ENCODE measurements at regions not wholly inside any gene's neighbourhood (a gene's known extent, or its start where the extent isn't known, plus 50 kb on each side); places are given as distances from the start of the nearest gene placed in this dataset.
"Not testable (repeated sequence)": the region's sequence is repeated elsewhere in the genome, so short reads cannot be mapped to it uniquely, and the experiment has no call there.

DNA sequence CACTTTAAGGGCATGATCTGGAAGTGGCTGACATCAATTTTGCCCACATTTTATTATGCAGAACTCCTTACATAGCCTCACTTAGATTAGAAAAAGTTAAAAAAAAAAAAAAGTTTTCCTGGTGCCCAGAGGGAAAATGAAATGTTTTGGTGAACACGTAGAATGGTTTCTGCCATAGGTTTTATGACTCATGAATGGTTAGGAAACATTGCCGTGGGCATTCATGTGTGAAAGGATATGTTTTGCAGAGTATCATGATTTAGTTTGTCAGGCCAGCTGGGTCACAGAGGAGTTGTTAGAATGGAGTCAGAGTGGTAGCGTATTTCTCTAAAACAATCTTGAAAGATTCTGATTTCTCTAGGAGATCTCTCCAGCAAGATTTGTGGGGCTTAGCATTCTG is 133.8 kb downstream of the MRPL57 start:
- Histone ChIP-seq H2AFZ (ENCODE audit: low read depth) (no peak overlapping the region), H3K36me3 (replicated peaks in 1 of 2; ENCODE audit: control insufficient read depth in 1 of 2, insufficient read depth in 2 of 2, low read length in 1 of 2) (peaks cover 0 to 2% of the 10 kb centered on the region in 2 experiments), H4K20me1 (ENCODE audit: insufficient read depth) (no peaks in the 10 kb centered on the region), H3K9me3 (no peaks in the 10 kb centered on the region), H3K79me2 (ENCODE audit: insufficient read depth) (no peaks in the 10 kb centered on the region), H3K4me3 (ENCODE audit: low read depth in 2 of 2, low read length in 1 of 2) (no peak overlapping the region), H3K4me1 (ENCODE audit: control insufficient read depth in 1 of 2, insufficient read depth in 2 of 2, low read depth in 1 of 2, low read length in 1 of 2) (peaks cover 0 to 2% of the 10 kb centered on the region in 2 experiments; a peak in 1 of 4 replicates), H3K9me2 (no peaks in the 10 kb centered on the region), H3K4me2 (no peak overlapping the region), H3K27me3 (ENCODE audit: insufficient read depth) (no peaks in the 10 kb centered on the region), H3K27ac (ENCODE audit: low read depth in 2 of 2, low read length in 1 of 2) (no peak overlapping the region), H3F3A (replicated peaks; ENCODE audit: insufficient read depth) (peaks cover 4% of the 10 kb centered on the region), H3K9ac (no peak overlapping the region)
- TF ChIP-seq, protein P1, sequence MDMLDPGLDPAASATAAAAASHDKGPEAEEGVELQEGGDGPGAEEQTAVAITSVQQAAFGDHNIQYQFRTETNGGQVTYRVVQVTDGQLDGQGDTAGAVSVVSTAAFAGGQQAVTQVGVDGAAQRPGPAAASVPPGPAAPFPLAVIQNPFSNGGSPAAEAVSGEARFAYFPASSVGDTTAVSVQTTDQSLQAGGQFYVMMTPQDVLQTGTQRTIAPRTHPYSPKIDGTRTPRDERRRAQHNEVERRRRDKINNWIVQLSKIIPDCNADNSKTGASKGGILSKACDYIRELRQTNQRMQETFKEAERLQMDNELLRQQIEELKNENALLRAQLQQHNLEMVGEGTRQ (IDR thresholded peaks at IDR 0.05; ENCODE audit: borderline replicate concordance, low read depth, low read length), result no peak
- ChIA-PET POLR2A (no interaction called here), CTCF (interaction anchor here (0.9 to 1.8 kb wide), 2 partner anchors 39 to 167 kb away, joined by 3 to 6 read pairs; no protein-coding TSS in a partner anchor)
- no peak for DNase-seq
- WGBS (ENCODE audit: low lambda C conversion rate), result 80% methylated on average over 3 of the region's 3 CpGs

DNA sequence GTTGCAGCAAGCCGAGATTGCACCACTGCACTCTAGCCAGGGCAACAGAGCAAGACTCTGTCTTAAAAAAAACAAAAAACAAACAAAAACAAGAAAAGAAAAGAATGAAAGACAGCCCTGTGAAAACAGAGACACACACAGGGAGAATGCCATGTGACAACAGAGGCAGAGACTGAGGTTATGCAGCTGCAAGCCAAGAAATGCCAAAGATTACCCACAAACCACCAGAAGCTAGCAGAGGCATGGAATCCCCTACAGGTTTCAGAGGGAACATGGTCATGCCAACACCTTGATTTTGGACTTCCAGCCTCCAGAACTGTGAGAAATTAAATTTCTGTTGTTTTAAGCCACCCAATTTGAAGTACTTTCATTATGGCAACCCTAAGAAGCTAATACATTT is 138.5 kb downstream of the MRPL57 start:
- H3K79me2 ChIP-seq (ENCODE audit: insufficient read depth); POLR2A ChIA-PET; H2AFZ ChIP-seq (ENCODE audit: low read depth); H3K9me2 ChIP-seq; H3F3A ChIP-seq (replicated peaks; ENCODE audit: insufficient read depth); H3K27ac ChIP-seq (ENCODE audit: low read depth in 2 of 2, low read length in 1 of 2); CTCF ChIA-PET; H4K20me1 ChIP-seq (ENCODE audit: insufficient read depth); H3K9me3 ChIP-seq; H3K4me1 ChIP-seq (ENCODE audit: control insufficient read depth in 1 of 2, insufficient read depth in 2 of 2, low read depth in 1 of 2, low read length in 1 of 2); H3K9ac ChIP-seq; H3K4me3 ChIP-seq (ENCODE audit: low read depth in 2 of 2, low read length in 1 of 2); DNase-seq; H3K36me3 ChIP-seq (replicated peaks in 1 of 2; ENCODE audit: control insufficient read depth in 1 of 2, insufficient read depth in 2 of 2, low read length in 1 of 2); H3K4me2 ChIP-seq; H3K27me3 ChIP-seq (ENCODE audit: insufficient read depth): not testable (repeated sequence)
- WGBS (ENCODE audit: low lambda C conversion rate), result 82% methylated on average over 1 of the region's 1 CpG

DNA sequence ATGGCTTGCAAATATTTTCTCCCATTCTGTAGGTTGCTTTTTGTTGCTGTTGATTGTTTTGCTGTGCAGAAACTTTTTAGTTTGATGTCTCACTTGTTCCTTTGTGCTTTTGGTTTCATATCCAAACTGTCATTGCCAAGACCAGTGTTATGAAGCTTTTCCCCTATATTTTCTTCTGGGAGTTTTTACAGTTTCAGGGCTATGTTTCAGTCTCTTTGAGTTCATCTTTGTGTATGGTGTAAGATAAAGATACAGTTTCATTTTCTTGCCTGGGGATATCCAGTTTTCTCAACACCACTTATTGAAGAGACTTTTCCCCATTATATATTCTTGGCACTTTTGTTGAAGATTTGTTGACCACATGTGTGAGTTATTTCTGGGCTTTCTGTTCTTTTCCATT is 139.9 kb downstream of the MRPL57 start:
- Histone ChIP-seq H4K20me1 (ENCODE audit: insufficient read depth) (no peaks in the 10 kb centered on the region), H2AFZ (ENCODE audit: low read depth) (no peak overlapping the region), H3F3A (replicated peaks; ENCODE audit: insufficient read depth) (no peaks in the 10 kb centered on the region), H3K9me3 (no peaks in the 10 kb centered on the region), H3K27ac (ENCODE audit: low read depth in 2 of 2, low read length in 1 of 2) (no peak overlapping the region), H3K36me3 (replicated peaks in 1 of 2; ENCODE audit: control insufficient read depth in 1 of 2, insufficient read depth in 2 of 2, low read length in 1 of 2) (no peaks in the 10 kb centered on the region), H3K9ac (no peak overlapping the region), H3K4me2 (no peak overlapping the region), H3K9me2 (no peaks in the 10 kb centered on the region), H3K79me2 (ENCODE audit: insufficient read depth) (no peaks in the 10 kb centered on the region), H3K4me3 (ENCODE audit: low read depth in 2 of 2, low read length in 1 of 2) (no peak overlapping the region), H3K4me1 (ENCODE audit: control insufficient read depth in 1 of 2, insufficient read depth in 2 of 2, low read depth in 1 of 2, low read length in 1 of 2) (no peaks in the 10 kb centered on the region), H3K27me3 (ENCODE audit: insufficient read depth) (no peaks in the 10 kb centered on the region)
- CTCF ChIA-PET, result no interaction called here
- DNase-seq, result no peak
- POLR2A ChIA-PET, result no interaction called here
- TF ChIP-seq FOSL2 (IDR thresholded peaks at IDR 0.05; ENCODE audit: borderline replicate concordance, low read depth) (no peak), CHD2 (IDR thresholded peaks at IDR 0.05; ENCODE audit: low read length, partially characterized antibody) (no peak), TCF12 (IDR thresholded peaks at IDR 0.05) (no peak), POLR2AphosphoS5 (IDR thresholded peaks at IDR 0.05; ENCODE audit: low read depth, low read length) (no peak), RCOR1 (IDR thresholded peaks at IDR 0.05; ENCODE audit: low read length) (no peak), SIN3A (IDR thresholded peaks at IDR 0.05; ENCODE audit: borderline replicate concordance, low read depth, low read length) (no peak), EZH2phosphoT487 (IDR thresholded peaks at IDR 0.05; ENCODE audit: borderline replicate concordance, low read depth) (no peak), MEF2A (IDR thresholded peaks at IDR 0.05; ENCODE audit: borderline replicate concordance, low read depth) (no peak), YY1 (IDR thresholded peaks at IDR 0.05; ENCODE audit: low read depth) (no peak), ELF1 (IDR thresholded peaks at IDR 0.05) (no peak), RFX5 (IDR thresholded peaks at IDR 0.05; ENCODE audit: low read length) (no peak), NRF1 (IDR thresholded peaks at IDR 0.05; ENCODE audit: low read depth, low read length) (no peak)
- TF ChIP-seq, protein P1 (IDR thresholded peaks at IDR 0.05; ENCODE audit: borderline replicate concordance, low read depth, low read length), result no peak
- TF ChIP-seq, protein P2, sequence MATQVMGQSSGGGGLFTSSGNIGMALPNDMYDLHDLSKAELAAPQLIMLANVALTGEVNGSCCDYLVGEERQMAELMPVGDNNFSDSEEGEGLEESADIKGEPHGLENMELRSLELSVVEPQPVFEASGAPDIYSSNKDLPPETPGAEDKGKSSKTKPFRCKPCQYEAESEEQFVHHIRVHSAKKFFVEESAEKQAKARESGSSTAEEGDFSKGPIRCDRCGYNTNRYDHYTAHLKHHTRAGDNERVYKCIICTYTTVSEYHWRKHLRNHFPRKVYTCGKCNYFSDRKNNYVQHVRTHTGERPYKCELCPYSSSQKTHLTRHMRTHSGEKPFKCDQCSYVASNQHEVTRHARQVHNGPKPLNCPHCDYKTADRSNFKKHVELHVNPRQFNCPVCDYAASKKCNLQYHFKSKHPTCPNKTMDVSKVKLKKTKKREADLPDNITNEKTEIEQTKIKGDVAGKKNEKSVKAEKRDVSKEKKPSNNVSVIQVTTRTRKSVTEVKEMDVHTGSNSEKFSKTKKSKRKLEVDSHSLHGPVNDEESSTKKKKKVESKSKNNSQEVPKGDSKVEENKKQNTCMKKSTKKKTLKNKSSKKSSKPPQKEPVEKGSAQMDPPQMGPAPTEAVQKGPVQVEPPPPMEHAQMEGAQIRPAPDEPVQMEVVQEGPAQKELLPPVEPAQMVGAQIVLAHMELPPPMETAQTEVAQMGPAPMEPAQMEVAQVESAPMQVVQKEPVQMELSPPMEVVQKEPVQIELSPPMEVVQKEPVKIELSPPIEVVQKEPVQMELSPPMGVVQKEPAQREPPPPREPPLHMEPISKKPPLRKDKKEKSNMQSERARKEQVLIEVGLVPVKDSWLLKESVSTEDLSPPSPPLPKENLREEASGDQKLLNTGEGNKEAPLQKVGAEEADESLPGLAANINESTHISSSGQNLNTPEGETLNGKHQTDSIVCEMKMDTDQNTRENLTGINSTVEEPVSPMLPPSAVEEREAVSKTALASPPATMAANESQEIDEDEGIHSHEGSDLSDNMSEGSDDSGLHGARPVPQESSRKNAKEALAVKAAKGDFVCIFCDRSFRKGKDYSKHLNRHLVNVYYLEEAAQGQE (IDR thresholded peaks at IDR 0.05; ENCODE audit: low read depth, low read length), result no peak
- TF ChIP-seq, protein P3, sequence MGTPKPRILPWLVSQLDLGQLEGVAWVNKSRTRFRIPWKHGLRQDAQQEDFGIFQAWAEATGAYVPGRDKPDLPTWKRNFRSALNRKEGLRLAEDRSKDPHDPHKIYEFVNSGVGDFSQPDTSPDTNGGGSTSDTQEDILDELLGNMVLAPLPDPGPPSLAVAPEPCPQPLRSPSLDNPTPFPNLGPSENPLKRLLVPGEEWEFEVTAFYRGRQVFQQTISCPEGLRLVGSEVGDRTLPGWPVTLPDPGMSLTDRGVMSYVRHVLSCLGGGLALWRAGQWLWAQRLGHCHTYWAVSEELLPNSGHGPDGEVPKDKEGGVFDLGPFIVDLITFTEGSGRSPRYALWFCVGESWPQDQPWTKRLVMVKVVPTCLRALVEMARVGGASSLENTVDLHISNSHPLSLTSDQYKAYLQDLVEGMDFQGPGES (IDR thresholded peaks at IDR 0.05; ENCODE audit: low read depth, low read length), result no peak
- TF ChIP-seq, protein P4, sequence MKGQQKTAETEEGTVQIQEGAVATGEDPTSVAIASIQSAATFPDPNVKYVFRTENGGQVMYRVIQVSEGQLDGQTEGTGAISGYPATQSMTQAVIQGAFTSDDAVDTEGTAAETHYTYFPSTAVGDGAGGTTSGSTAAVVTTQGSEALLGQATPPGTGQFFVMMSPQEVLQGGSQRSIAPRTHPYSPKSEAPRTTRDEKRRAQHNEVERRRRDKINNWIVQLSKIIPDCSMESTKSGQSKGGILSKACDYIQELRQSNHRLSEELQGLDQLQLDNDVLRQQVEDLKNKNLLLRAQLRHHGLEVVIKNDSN (IDR thresholded peaks at IDR 0.05; ENCODE audit: borderline replicate concordance, low read depth), result no peak

All from SK-N-SH (cell line).